Right lung (tissue), 2 donors: ENCODE measurements at regions not wholly inside any gene's neighbourhood (a gene's known extent, or its start where the extent isn't known, plus 50 kb on each side); places are given as distances from the start of the nearest gene placed in this dataset.

ENCODE experiments used
- DNase-seq, 2 donors: peaks; one replicate each; pipeline ENCODE4 v3.0.0-alpha.2; 2013

GRCh38 chr3:168585544-168585943 lies 489.8 kb upstream of the GOLIM4 start:
- no peak for DNase-seq

- no peak for DNase-seq
These were observed 488.3 kb upstream of the GOLIM4 start for GRCh38 chr3:168583977-168584376.

- DNase-seq = no peak
These were observed 486.8 kb upstream of the GOLIM4 start for GRCh38 chr3:168582503-168582902.

- no peak for DNase-seq
These were observed 486.1 kb upstream of the GOLIM4 start for GRCh38 chr3:168581771-168582225.

GRCh38 chr3:168579010-168579409 lies 483.3 kb upstream of the GOLIM4 start:
- no peak for DNase-seq

GRCh38 chr3:168575750-168576149 lies 480.0 kb upstream of the GOLIM4 start:
- DNase-seq = no peak

GRCh38 chr3:168574455-168575158 lies 478.9 kb upstream of the GOLIM4 start:
- DNase-seq = no peak

- no peak for DNase-seq
These were observed 474.9 kb upstream of the GOLIM4 start for GRCh38 chr3:168570404-168571155.

GRCh38 chr3:168558728-168559411 lies 463.1 kb upstream of the GOLIM4 start:
- no peak for DNase-seq

GRCh38 chr3:168552251-168552650 lies 456.5 kb upstream of the GOLIM4 start:
- no peak for DNase-seq

GRCh38 chr3:168548719-168549118 lies 453.0 kb upstream of the GOLIM4 start:
- no peak for DNase-seq

- no peak for DNase-seq
These were observed 451.0 kb upstream of the GOLIM4 start for GRCh38 chr3:168546707-168547106.

- no peak for DNase-seq
These were observed 449.9 kb upstream of the GOLIM4 start for GRCh38 chr3:168545591-168545990.

GRCh38 chr3:168544097-168544957 lies 448.6 kb upstream of the GOLIM4 start:
- no peak for DNase-seq

GRCh38 chr3:168540726-168541125 lies 445.0 kb upstream of the GOLIM4 start:
- no peak for DNase-seq

- DNase-seq = no peak
These were observed 444.2 kb upstream of the GOLIM4 start for GRCh38 chr3:168539909-168540308.

GRCh38 chr3:168534761-168535160 lies 439.0 kb upstream of the GOLIM4 start:
- DNase-seq = no peak

- no peak for DNase-seq
These were observed 437.9 kb upstream of the GOLIM4 start for GRCh38 chr3:168533600-168533999.

- no peak for DNase-seq
These were observed 436.4 kb upstream of the GOLIM4 start for GRCh38 chr3:168532135-168532534.

GRCh38 chr3:168531116-168531515 lies 435.4 kb upstream of the GOLIM4 start:
- DNase-seq = no peak

GRCh38 chr3:168524129-168524528 lies 428.4 kb upstream of the GOLIM4 start:
- DNase-seq = no peak
